ENCODE measurements at regions not wholly inside any gene's neighbourhood (a gene's known extent, or its start where the extent isn't known, plus 50 kb on each side); places are given as distances from the start of the nearest gene placed in this dataset.
"Not testable (repeated sequence)": the region's sequence is repeated elsewhere in the genome, so short reads cannot be mapped to it uniquely, and the experiment has no call there.

DNA sequence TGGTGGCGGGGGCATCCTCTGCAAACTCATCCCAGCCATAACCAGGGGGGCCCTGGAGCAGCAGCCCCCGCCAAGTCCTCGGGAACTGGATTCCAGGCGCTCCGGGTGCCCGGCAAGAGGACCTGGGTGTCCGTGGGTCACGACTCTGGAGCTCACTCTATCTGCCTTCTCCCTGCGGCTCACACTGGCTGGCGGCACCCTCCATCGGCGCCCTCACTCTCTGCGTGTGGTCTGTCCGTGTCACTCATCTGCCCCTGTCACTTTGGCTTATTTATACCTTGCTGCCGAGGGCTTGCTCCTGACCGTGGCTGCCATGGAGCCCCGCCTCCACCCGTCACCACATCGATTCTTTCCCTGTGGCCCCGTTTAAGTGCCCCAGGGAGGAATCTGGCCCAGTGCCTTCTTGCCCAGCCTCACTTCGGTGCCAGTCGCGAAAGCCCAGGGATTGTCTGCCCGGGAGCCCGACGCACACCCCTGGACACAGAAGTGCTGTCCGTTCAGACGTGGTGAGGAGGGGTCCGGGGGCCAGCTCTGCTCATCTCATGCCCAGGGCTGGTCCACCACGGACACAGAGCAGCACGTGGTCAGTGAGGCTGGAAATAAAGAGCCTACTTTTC is 115.7 kb upstream of the ZNF469 start:
- DNase-seq (ENCODE audit: low spot score), result not testable (repeated sequence)

DNA sequence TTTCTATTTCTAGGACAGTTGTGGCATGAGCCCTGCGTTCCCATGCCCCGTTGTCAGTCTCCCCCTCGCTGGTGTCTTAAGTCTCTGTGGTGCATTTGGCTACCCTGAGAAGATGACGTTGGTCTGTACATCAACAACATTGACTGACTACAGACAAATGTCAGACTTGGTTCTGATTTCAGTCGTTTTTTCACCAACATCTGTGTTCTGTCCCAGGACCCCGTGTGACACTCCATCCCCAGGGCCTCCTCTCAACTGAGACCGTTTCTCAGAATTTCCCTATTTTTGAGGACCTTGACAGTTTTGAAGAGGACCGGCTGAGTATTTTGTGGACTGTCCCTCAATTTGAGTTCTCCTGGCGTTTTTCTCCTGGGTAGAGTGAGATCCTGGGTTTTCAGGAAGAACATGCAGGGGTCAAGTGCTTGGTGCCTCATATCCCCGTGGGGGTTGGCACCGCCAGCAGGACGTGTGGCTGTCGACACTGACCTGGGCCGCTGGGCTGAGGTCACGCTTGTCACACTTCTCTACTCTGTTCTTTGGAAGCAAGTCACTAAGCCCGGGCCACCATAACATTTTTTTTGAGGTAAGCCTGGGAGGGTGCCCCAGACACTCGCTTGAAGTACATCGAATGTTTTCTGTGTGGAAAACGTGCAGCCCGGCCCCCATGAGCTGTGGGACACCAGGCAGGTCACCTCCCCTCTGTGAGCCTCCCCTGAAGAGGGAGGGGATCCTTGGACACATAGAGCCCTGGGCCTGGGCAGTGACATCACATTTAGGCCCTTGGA is 114.4 kb upstream of the ZNF469 start:
- DNase-seq (ENCODE audit: low spot score), result not testable (repeated sequence)

DNA sequence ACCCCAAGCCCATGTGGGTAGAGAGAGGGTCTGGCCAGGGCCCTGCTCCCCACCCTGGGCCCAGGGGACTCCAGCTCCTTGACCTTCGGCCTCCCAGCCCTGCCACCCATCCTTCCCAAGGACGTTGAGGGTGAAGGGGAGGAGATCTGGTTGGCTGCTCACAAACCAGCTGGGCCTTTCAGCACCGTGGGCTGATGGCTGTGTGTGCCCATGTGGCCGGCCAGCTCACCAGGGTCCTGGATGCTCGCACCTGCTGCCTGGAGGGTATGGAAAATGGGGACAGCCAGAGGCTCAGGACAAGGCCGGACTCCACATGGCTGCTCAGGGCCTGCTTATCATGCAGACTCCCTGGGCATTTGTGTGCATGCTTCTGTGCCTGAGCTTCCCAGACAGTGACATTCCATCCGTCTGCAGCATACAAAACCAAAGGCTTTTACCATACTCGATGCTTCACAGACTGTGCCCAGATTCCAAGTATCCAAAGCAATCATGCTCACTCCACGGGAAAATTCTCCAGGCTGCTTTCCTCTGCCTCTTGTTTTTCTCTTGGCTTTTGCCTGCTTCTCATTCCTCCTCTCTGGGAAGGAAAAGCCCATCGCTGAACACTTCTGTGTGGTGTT is 112.5 kb upstream of the ZNF469 start:
- not testable (repeated sequence) for DNase-seq (ENCODE audit: low spot score)

DNA sequence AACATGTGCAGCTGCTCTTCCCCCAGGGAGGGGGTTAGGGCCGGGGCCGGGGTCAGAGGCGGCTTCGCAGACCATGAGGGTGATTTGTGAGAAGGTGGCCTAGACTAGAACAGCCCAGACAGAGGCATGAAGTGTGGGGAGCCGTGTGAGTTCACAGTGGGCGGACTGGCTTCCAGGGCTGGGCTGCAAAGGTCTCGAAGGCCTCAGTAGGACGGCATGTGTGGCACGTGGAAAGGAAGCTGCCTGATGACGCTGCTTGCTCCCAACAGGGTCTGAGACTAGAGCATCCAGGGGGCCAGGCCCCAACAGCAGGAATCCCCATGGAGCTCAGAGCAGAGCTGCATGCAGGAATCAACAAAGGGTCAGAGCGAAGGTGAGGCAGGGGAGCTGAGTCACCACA is 111.5 kb upstream of the ZNF469 start:
- DNase-seq (ENCODE audit: low spot score), result not testable (repeated sequence)

DNA sequence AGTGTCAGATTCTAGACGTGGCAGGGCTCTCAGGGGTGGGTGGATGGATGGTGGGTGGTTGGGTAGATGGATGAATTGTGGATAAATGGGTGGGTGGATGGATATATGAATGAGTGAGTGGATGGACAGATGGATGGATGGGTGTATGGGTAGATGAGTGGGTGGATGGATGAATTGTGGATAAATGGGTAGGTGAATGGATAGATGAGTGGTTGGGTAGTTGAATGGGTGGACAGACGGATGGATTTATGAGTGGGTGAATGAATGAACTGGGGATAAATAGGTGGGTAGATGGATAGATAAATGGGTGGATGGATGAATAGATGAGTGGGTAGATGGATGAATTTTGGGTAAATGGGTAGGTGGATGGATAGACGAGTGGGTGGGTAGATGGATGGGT is 111.0 kb upstream of the ZNF469 start:
- not testable (repeated sequence) for DNase-seq (ENCODE audit: low spot score)

DNA sequence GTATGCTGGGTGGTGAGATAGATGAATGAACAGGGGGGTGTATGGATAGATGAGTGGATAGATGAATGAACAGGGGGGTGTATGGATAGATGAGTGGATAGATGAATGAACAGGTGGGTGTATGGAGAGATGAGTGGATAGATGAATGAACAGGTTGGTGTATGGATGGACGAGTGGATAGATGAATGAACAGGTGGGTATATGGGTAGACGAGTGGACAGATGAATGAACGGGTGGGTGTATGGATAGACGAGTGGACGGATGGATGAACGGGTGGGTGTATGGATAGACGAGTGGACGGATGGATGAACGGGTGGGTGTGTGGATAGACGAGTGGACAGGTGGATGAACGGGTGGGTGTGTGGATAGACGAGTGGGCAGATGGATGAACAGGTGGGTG is 110.3 kb upstream of the ZNF469 start:
- DNase-seq (ENCODE audit: low spot score), result not testable (repeated sequence)

DNA sequence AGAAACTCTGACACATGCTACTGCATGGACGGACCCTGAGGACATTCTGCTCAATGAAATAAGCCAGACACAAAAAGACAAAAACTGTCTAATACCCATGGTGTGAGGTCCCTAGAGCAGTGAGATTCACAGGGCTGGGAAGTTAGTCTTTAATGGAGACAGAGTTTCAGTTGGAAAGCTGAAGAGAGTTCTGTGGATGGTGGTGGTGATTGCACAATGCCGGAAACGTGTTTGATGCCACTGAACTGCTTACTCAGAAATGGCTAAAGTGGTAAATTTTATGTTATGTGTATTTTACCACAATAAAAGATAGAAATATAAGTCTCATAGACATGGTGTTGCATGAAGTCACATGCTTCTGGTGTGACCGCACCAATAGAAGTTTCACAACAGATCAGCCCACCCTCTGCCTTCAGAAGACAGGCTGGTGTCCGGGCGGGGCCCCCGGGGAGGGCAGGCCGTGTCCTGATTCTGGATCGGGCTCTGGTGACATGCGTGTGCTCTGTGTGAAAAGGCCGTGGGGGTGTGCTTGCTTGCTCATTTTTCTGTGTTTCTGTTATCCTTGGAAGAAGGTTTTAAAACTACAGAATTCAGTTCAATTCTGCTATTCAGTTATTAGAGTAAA is 108.5 kb upstream of the ZNF469 start:
- not testable (repeated sequence) for DNase-seq (ENCODE audit: low spot score)

DNA sequence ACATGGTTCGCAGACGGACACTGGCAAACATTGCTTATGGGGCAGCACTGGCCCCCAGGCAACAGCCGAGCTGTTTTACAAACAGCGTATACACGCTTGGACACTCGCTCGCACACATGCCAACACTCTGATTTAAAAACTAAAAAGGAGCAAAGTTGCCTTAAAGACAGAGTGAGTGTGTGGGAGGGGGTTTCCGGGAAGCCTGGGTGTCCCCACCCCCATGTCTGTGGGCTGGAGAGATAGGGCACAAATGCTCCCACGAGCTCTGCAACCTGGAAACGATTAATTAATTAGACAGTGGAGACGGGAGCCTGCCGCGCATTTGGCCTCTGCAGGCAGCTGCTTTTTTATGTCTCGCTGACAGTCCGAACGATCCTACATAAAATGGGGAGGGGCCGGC is 107.9 kb upstream of the ZNF469 start:
- DNase-seq (ENCODE audit: low spot score), result no peak

DNA sequence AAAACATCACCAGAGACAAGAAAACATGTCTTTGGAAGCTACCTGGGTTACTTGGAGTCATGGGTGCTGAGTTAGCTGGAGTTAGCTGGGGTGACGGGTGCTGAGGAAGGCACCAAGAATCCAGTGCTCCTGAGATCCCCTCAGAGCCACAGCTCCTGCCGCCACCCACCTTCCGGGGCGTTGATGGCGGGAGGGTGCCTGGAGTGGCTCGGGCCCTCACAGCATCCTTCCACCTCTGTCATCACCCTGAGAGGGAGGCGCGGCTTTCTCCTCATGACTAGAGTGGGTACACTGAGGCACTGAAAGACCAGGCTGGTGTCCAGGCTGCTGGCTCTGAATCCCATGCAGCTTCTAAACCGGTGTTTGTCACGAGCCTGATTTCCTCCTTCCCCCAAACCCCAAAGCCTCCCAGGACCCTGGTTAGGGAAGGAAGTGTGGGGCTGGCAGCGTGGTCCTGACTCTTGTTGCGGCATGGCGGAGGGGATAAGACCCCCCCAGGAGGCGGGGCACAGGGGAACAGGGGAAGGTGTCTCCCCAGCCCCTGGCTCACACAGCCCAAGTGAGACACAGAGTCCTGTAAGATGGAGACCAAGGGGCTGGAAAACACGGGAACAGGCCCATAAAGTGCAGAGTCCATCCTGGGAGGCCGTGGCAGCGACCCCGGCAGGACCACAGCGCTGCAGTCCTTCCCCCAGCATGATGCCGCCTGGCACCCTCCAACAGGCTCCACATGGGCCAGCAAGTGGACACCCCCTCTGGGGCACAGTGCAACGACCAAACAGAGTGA is 107.2 kb upstream of the ZNF469 start:
- DNase-seq (ENCODE audit: low spot score), result not testable (repeated sequence)

DNA sequence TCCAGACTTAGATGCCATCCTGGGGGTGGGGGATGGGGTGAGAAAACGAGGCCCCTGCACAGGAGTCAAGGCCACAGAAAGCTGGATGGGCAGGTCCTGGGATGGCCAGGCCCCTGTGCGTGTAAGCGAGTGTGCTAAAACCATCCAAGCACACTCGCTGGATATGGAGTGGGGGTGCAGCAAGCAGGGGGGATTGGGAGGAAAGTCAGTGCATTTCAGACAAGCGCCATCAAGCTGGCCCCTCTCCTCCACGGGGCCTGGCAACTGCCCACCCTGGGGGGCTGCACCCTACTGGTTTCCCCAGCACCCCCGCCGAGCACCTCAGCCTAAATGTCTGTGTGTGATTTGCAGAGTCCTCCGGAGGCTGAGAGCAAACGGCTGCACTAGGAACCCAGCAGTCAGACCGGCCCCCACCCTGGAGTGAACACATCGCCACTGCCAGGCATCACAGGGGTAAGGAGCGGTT is 106.6 kb upstream of the ZNF469 start:
- not testable (repeated sequence) for DNase-seq (ENCODE audit: low spot score)

DNA sequence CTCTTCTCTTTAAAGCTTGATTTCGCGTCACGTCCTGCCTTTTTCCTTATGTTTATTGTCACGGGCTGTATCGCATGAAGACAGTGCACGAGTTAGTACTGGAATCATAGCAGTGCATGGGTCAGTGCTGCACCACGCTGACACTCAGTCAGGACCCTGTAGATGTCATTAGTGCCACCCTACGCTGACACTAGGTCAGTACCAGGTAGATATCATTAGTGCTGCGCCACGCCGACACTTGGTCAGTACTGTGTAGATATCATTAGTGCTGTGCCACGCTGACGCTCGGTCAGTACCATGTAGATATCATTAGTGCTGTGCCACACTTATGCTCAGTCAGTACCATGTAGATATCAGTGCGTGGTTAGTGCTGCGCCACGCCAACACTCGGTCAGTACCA is 106.2 kb upstream of the ZNF469 start:
- DNase-seq (ENCODE audit: low spot score), result no peak

DNA sequence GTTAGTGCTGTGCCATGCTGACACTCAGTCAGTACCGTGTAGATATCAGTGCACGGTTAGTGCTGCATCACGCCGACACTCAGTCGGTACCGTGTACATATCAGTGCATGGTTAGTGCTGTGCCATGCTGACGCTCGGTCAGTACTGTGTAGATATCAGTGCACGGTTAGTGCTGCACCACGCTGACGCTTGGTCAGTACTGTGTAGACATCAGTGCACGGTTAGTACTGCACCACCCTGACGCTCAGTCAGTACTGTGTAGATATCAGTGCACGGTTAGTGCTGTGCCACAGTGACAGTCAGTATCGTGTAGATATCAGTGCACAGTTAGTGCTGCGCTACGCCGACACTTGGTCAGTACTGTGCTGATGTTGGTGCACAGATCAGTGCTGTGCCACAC is 102.8 kb upstream of the ZNF469 start:
- no peak for DNase-seq (ENCODE audit: low spot score)

DNA sequence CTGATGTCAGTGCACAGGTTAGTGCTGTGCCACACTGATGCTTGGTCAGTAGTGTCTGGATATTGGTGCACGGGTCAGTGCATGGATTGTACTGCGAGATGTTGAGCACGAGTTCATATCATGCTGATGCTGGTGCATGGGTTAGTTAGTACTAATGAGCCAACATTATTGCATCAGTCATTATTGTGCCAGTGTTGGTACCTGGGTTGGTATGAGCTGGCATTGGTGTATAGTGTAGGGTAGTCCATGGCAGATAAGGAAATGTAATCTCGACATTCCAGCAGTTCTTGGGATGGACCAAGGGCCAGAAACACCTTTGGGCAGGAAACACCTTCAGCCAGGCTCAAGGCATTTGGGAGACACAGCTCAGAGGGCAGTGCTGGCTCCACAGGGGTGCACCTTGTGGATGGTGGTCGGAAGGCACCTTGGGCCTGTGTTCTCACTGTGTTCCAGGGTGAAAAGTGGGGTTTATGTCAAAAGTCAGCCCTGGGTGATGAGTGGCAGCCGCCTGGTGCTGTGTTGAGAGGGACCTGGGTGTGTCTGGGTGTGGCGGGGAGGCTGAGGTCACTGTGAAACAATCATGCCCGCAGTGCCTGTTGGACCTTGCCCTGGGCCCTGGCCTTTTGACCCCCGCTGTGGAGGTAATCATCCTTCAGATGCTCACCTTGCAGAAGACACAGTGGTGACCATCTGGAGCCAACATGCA is 100.7 kb upstream of the ZNF469 start:
- DNase-seq (ENCODE audit: low spot score), result no peak

DNA sequence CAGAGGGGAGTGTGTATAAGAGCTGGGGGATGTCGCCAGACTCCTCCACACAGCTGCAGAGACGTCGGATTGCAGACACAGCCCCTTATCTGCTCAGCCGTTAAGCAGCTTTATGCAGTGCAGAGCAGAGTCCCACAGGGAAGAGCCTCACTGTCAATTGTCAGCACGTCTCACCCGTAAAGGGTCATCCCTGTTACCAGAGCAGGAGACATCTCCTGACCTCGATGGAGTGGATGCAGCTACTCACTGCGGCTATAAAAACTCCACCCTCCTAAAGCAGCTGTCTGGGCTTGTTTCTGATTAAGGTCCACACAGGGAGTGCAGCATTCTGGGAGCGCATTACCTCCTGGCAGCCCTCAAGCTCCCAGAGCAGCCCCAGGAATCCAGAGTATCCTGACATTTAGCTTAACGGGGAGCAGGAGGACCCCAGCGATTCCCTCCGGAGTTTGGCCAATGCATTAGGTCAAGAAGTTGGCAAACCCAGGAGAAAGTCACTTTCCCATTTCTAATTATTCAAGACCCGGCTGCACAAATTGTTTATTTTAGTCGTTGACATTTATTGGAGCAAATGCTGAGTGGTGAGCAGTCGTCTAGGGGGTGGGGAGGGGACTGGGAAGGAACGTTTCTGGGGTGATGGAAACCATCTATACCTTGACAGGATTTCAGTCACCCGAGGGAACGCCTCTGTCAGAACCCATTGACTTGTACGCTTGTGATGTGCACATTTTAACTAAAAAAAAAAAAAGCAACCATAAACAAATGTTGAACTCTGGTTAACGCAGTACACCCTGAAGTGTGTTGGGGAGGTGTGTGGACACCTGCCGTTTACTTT is 100.0 kb upstream of the ZNF469 start:
- peak; percentile 76 for DNase-seq (ENCODE audit: low spot score)

DNA sequence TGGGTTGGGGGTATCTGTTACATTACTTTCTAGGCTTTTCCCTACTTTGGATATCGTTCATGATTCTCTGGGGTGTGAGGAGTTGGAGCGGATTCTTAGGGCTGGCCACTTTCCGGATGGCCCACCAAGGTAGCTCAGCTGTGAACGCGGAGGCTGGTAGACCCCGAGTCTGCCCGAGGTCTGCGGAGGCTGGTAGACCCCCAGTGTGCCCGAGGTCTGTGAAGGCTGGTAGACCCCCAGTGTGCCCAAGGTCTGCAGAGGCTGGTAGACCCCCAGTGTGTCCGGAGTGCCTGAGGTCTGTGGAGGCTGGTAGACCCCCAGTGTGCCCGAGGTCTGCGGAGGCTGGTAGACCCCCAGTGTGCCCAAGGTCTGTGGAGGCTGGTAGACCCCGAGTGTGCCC is 99.2 kb upstream of the ZNF469 start:
- DNase-seq (ENCODE audit: low spot score), result no peak

DNA sequence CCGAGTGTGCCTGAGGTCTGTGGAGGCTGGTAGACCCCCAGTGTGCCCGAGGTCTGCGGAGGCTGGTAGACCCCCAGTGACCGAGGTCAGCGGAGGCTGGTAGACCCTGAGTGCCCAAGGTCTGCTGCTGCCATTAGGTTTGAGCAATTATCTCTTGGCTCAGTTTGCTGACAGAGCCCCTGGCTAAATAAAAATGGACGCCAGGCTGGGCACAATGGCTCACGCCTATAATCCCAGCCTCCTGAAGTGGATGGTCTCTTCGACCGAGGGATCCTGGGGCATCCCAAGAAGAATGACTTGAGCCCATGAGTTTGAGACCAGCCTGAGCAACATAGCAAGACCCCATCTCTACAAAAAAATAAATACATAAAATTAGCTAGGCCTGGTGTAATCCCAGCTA is 98.7 kb upstream of the ZNF469 start:
- no peak for DNase-seq (ENCODE audit: low spot score)

DNA sequence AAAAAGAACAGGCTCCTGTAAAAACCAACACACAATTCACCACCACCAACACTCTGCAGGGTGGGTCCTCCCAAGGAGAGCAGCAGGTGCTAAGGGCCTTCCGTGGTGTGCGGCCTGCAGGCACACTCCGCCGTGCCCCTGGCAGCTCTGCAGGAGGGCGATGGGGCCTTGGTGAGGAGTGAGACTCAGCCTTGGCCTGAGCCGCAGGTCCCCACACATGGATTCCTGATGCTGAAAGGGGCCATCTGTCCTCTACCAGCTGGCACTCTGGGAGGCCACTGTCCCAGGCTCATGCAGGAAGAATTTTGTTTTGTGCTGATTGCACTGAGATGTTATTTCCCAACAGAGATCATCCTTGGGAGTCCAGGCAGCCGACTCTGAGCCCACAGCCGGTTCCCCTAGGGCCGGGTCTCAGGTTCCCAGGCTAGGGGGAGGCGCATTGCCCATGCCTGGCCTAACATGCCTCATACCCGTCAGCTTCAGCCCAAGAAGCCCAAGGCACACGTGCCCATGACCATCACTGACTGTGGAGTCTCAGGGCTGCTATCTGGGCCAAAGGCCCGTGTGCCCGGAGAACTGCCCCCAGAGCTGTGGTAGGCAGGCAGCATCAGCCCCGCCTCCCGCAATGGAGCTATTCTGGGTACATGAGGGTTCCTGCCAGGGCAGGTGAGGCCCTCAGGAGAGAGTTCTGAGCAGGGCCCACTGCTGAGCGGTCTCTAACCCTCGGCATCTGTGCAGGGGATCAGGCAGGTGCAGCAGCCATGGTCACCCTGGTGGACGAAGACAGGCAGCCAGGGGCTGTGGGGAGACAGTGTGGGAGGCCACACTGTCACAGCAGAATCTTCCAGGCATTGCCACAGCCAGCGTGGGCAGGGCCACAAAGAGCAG is 97.9 kb upstream of the ZNF469 start:
- DNase-seq (ENCODE audit: low spot score), result no peak

DNA sequence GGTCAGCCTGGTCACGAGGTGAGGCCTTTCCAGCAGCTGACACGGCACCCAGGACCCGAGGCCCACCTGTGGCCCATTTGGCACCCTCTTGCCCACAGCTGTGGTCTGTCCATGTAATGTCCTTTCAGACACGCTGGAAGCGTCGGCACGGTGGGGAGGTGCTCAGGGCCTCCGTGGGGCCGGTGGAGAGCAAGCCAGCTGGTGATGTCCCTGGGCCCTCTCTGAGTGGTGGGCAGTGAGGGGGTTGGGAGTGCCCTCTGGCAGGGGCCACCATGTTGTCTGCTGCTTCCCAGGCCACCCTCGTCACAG is 97.3 kb upstream of the ZNF469 start:
- no peak for DNase-seq (ENCODE audit: low spot score)

DNA sequence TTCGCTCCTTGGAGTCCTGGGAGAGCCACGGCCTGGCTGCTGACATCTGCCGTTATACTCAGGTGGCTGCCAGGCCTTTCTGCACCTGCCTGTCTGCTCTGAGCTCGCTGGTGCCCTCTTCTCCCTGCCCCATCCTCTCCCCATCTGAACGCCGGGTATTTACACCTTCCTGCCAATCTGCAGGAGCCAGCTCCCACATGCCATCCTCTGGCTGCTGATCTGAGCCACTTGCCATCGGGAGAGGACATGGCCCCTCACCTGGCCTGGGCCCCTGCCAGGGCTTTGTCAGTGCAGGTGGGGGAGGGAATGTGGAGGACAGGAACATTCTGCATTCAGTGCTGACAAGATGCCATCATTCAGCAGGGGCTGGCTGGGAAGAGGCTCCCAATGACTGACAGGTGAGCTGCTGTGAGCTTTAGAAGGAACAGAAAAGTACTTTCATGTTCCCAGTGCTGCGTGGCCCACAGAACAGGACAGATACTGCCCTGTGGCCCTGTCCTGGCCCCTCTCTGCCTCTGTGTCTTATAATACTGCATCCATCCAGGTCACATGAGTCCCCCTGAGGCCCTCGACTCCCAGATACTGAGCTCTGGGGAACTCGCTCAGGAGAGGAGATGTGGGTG is 96.3 kb upstream of the ZNF469 start:
- no peak for DNase-seq (ENCODE audit: low spot score)
